MM.1S (cell line): ENCODE measurements at regions not wholly inside any gene's neighbourhood (a gene's known extent, or its start where the extent isn't known, plus 50 kb on each side); places are given as distances from the start of the nearest gene placed in this dataset.

Source experiments
- EZH2 ChIP-seq: fragments of 300-600 bp; sonication (generic); optimal IDR thresholded peaks from 2 replicates; pipeline ENCODE3; 2017; ENCODE audit warnings: low read depth, mild to moderate bottlenecking, antibody characterized with exemption, low read length, mixed read lengths
- EZH2phosphoT487 ChIP-seq: fragments of 300-600 bp; sonication (generic); IDR thresholded peaks from 2 replicates; pipeline ENCODE4 v1.6.1; 2018; ENCODE audit warnings: antibody characterized with exemption, low read length
- TF ChIP-seq, protein P1 (sequence below): fragments of 300-600 bp; sonication (generic); IDR thresholded peaks from 2 replicates; pipeline ENCODE4 v1.5.1; 2016; ENCODE audit warnings: antibody characterized with exemption, low read length, mixed read lengths

DNA sequence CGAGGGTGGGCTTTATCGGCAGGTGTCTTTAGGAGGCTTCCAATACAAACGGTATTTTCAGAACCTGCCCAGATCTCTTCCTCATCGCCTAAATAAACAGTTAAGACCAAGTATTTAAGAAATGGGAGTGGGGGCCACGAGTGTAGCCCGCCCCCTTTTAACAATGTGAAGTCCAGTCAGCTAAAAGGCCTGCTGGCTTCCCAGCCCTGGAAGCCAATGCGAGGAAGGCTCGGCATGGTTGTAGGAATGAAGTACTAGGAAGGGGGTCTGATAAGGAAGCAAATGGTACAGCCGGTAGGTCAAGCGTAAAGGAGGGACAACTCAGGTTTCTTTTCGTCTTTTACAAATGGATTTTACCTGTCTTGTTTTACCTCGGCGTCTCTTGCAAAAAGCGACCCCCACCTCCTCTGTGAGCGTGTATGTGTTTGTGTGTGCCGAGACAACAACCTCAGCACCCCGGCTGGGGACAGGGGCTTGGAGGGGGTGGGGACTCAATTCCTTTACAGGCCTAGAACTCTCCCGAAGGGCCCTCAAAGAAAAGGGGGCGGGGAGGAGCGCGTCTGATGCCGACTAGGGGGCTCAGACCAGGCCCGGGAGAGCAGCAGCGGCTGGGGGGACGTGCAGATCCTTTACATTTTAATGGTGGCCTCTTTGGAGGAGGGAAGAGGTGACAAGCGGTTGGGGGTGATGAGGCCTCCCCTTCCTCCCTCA, 147.6 kb downstream of the GPR85 start:
- TF ChIP-seq, protein P1, sequence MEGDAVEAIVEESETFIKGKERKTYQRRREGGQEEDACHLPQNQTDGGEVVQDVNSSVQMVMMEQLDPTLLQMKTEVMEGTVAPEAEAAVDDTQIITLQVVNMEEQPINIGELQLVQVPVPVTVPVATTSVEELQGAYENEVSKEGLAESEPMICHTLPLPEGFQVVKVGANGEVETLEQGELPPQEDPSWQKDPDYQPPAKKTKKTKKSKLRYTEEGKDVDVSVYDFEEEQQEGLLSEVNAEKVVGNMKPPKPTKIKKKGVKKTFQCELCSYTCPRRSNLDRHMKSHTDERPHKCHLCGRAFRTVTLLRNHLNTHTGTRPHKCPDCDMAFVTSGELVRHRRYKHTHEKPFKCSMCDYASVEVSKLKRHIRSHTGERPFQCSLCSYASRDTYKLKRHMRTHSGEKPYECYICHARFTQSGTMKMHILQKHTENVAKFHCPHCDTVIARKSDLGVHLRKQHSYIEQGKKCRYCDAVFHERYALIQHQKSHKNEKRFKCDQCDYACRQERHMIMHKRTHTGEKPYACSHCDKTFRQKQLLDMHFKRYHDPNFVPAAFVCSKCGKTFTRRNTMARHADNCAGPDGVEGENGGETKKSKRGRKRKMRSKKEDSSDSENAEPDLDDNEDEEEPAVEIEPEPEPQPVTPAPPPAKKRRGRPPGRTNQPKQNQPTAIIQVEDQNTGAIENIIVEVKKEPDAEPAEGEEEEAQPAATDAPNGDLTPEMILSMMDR: no peak
- TF ChIP-seq EZH2phosphoT487 (no peak), EZH2 (no peak)
